ENCODE measurements at regions not wholly inside any gene's neighbourhood (a gene's known extent, or its start where the extent isn't known, plus 50 kb on each side); places are given as distances from the start of the nearest gene placed in this dataset.
A peak's percentile ranks its signal among the peaks of the same experiment; 100 is the strongest.

- DNase-seq = no peak
These were observed 837.3 kb downstream of the PCDH7 start for GRCh38 chr4:31557437-31557836.

- DNase-seq = no peak
These were observed 853.4 kb downstream of the PCDH7 start for GRCh38 chr4:31573554-31573953.

- no peak for DNase-seq
These were observed 855.3 kb downstream of the PCDH7 start for GRCh38 chr4:31575504-31575903.

- DNase-seq = no peak
These were observed 860.7 kb downstream of the PCDH7 start for GRCh38 chr4:31580843-31581242.

GRCh38 chr4:31585503-31585902, 865.3 kb downstream of the PCDH7 start:
- DNase-seq = no peak

- DNase-seq = no peak
These were observed 872.1 kb downstream of the PCDH7 start for GRCh38 chr4:31592293-31592692.

- DNase-seq = no peak
These were observed 875.3 kb downstream of the PCDH7 start for GRCh38 chr4:31595496-31595895.

GRCh38 chr4:31598639-31599038, 878.5 kb downstream of the PCDH7 start:
- DNase-seq = no peak

GRCh38 chr4:31601793-31602192, 881.6 kb downstream of the PCDH7 start:
- no peak for DNase-seq

- DNase-seq = peak; percentile 44
These were observed 893.9 kb downstream of the PCDH7 start for GRCh38 chr4:31613946-31614623.

GRCh38 chr4:31617667-31618066, 897.5 kb downstream of the PCDH7 start:
- no peak for DNase-seq

- no peak for DNase-seq
These were observed 900.3 kb downstream of the PCDH7 start for GRCh38 chr4:31620476-31620875.

- DNase-seq = no peak
These were observed 925.1 kb downstream of the PCDH7 start for GRCh38 chr4:31645236-31645635.

- DNase-seq = no peak
These were observed 927.6 kb downstream of the PCDH7 start for GRCh38 chr4:31647786-31648185.

- no peak for DNase-seq
These were observed 929.7 kb downstream of the PCDH7 start for GRCh38 chr4:31649878-31650277.

- no peak for DNase-seq
These were observed 931.4 kb downstream of the PCDH7 start for GRCh38 chr4:31651541-31651940.

GRCh38 chr4:31655328-31655727, 935.2 kb downstream of the PCDH7 start:
- DNase-seq = no peak

- DNase-seq = no peak
These were observed 937.8 kb downstream of the PCDH7 start for GRCh38 chr4:31657859-31658570.

- no peak for DNase-seq
These were observed 940.7 kb downstream of the PCDH7 start for GRCh38 chr4:31660916-31661315.

GRCh38 chr4:31662951-31663350, 942.8 kb downstream of the PCDH7 start:
- DNase-seq = no peak

- DNase-seq = no peak
These were observed 947.5 kb downstream of the PCDH7 start for GRCh38 chr4:31667686-31668085.

GRCh38 chr4:31674313-31674947, 954.3 kb downstream of the PCDH7 start:
- no peak for DNase-seq

GRCh38 chr4:31678356-31678755, 958.2 kb downstream of the PCDH7 start:
- DNase-seq = no peak

- DNase-seq = no peak
These were observed 962.6 kb downstream of the PCDH7 start for GRCh38 chr4:31682796-31683195.

All from NCI-H2171 treated with DMSO at 0.1 percent for 48 hours (cell line).